ENCODE measurements at regions not wholly inside any gene's neighbourhood (a gene's known extent, or its start where the extent isn't known, plus 50 kb on each side); places are given as distances from the start of the nearest gene placed in this dataset.

- TF ChIP-seq CTCF (conservative IDR thresholded peaks at IDR 0.05), result no peak
- Mint-ChIP-seq H3K4me1 (ENCODE audit: unreplicated experiment) (no peaks in the 10 kb centered on the region), H3K27me3 (peaks cover 3% of the 10 kb centered on the region), H3K36me3 (no peaks in the 10 kb centered on the region), H3K4me3 (no peak overlapping the region), H3K27ac (no peak overlapping the region), H3K9me3 (peaks cover 5% of the 10 kb centered on the region)
- no peak for DNase-seq (ENCODE audit: extremely low spot score, unreplicated experiment)
Observed at GRCh38 chr20:52389606-52390005, 198.0 kb upstream of the ZFP64 start.

GRCh38 chr20:52383995-52384621 lies 192.5 kb upstream of the ZFP64 start:
- no peak overlapping the region for H3K27ac Mint-ChIP-seq
- no peak overlapping the region for H3K4me3 Mint-ChIP-seq
- H3K9me3 Mint-ChIP-seq, result peaks cover 5% of the 10 kb centered on the region
- H3K4me1 Mint-ChIP-seq (ENCODE audit: unreplicated experiment), result no peaks in the 10 kb centered on the region
- no peak for DNase-seq (ENCODE audit: extremely low spot score, unreplicated experiment)
- H3K27me3 Mint-ChIP-seq, result peaks cover 3% of the 10 kb centered on the region
- no peak for TF ChIP-seq CTCF (conservative IDR thresholded peaks at IDR 0.05)
- H3K36me3 Mint-ChIP-seq, result no peaks in the 10 kb centered on the region

GRCh38 chr20:52382933-52383332 lies 191.4 kb upstream of the ZFP64 start:
- H3K4me3 Mint-ChIP-seq, result no peak overlapping the region
- no peak overlapping the region for H3K27ac Mint-ChIP-seq
- H3K36me3 Mint-ChIP-seq, result no peaks in the 10 kb centered on the region
- H3K9me3 Mint-ChIP-seq, result peaks cover 4% of the 10 kb centered on the region
- H3K4me1 Mint-ChIP-seq (ENCODE audit: unreplicated experiment), result no peaks in the 10 kb centered on the region
- TF ChIP-seq CTCF (conservative IDR thresholded peaks at IDR 0.05), result no peak
- no peak for DNase-seq (ENCODE audit: extremely low spot score, unreplicated experiment)
- peaks cover 2% of the 10 kb centered on the region for H3K27me3 Mint-ChIP-seq

- no peaks in the 10 kb centered on the region for H3K4me1 Mint-ChIP-seq (ENCODE audit: unreplicated experiment)
- no peak overlapping the region for H3K4me3 Mint-ChIP-seq
- DNase-seq (ENCODE audit: extremely low spot score, unreplicated experiment), result no peak
- no peaks in the 10 kb centered on the region for H3K36me3 Mint-ChIP-seq
- H3K27me3 Mint-ChIP-seq, result peaks cover 3% of the 10 kb centered on the region
- peak; percentile 97 for TF ChIP-seq CTCF (conservative IDR thresholded peaks at IDR 0.05)
- H3K9me3 Mint-ChIP-seq, result no peaks in the 10 kb centered on the region
- H3K27ac Mint-ChIP-seq, result no peak overlapping the region
Observed at GRCh38 chr20:52379723-52380336, 188.3 kb upstream of the ZFP64 start.

GRCh38 chr20:52372169-52372568 lies 180.6 kb upstream of the ZFP64 start:
- H3K4me1 Mint-ChIP-seq (ENCODE audit: unreplicated experiment), result no peaks in the 10 kb centered on the region
- no peak for DNase-seq (ENCODE audit: extremely low spot score, unreplicated experiment)
- peaks cover 5% of the 10 kb centered on the region for H3K9me3 Mint-ChIP-seq
- H3K4me3 Mint-ChIP-seq, result no peak overlapping the region
- no peaks in the 10 kb centered on the region for H3K36me3 Mint-ChIP-seq
- TF ChIP-seq CTCF (conservative IDR thresholded peaks at IDR 0.05), result no peak
- H3K27ac Mint-ChIP-seq, result no peak overlapping the region
- peaks cover 3% of the 10 kb centered on the region for H3K27me3 Mint-ChIP-seq

All from type B pancreatic cell (in vitro differentiated cells).